ENCODE measurements at regions not wholly inside any gene's neighbourhood (a gene's known extent, or its start where the extent isn't known, plus 50 kb on each side); places are given as distances from the start of the nearest gene placed in this dataset.

DNA sequence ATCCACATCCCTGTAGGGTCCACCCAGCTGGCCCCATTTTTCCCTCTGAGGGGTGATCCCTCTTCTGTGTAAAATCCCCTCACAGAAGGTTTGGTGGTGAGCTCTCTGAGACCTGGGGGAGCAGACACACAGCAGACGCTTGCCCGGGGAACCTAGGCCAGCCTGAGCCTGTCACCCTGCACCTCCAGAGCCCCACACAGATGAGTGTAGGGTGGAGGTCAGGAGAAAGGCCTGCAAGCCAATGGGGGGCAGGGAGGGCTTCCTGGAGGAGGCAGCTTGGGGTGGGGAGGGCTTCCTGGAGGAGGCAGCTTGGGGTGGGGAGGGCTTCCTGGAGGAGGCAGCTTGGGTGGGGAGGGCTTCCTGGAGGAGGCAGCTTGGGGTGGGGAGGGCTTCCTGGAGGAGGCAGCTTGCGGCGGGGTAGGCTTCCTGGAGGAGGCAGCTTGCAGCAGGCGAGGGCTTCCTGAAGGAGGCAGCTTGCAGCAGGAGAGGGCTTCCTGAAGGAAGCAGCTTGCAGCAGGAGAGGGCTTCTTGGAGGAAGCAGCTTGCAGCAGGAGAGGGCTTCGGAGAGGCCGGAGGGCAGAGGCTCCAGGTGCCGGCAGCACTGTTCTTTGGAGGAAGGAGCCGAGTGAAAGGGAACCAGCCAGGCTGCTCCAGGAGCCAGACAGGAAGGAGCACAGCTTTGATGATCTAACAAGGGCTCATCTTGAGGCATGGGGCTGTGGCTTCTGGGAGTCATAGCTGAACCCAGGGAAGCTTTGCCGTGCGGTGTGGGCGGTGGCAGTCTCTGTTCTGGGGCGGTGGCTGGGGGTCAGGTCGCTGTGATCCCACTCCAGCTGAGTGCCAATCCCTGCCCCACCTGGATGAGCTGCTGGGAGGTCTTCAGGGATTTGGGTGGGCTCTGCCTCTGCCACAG, 83.7 kb upstream of the ZNF469 start:
- peak overlapping the region; percentile 31; the same call in 1 of the 2 replicates for H3K14ac ChIP-seq (ENCODE audit: insufficient read depth, low read length)
- H3K18ac ChIP-seq (ENCODE audit: insufficient read length, low read depth, low read length), result no peak overlapping the region
- no peak overlapping the region for H3K27ac ChIP-seq (ENCODE audit: insufficient read length, low read depth, low read length)
- no peak overlapping the region for H3K56ac ChIP-seq (ENCODE audit: insufficient read length, low read depth, low read length)
- no CpG with 5 or more reads among the region's 14 CpGs for WGBS (ENCODE audit: extremely low coverage, insufficient read length, low lambda C conversion rate)
- no peaks in the 10 kb centered on the region for H3K79me2 ChIP-seq (ENCODE audit: insufficient read depth, low read length)
- no peaks in the 10 kb centered on the region for H3K4me1 ChIP-seq (ENCODE audit: insufficient read depth, low read length)
- no peak overlapping the region for H2AK5ac ChIP-seq (ENCODE audit: insufficient read length, low read length)
- H4K8ac ChIP-seq (replicated peaks; ENCODE audit: insufficient read length, low read depth, low read length), result no peak overlapping the region
- H3K9ac ChIP-seq (ENCODE audit: extremely low read depth, insufficient read length, low read length), result no peak overlapping the region
- H2BK120ac ChIP-seq (ENCODE audit: low read depth, low read length, poor library complexity, severe bottlenecking), result no peak overlapping the region
- no peak overlapping the region for H4K91ac ChIP-seq (ENCODE audit: insufficient read length, low read depth, low read length)
- peaks cover 9% of the 10 kb centered on the region for H3K27me3 Mint-ChIP-seq (ENCODE audit: low read depth)
- no peaks in the 10 kb centered on the region for H3K4me1 Mint-ChIP-seq
- no peak for DNase-seq
- H3K27me3 ChIP-seq (ENCODE audit: insufficient read depth, low read length), result no peaks in the 10 kb centered on the region
- no peaks in the 10 kb centered on the region for H3K23me2 ChIP-seq (ENCODE audit: insufficient read length, low read depth, low read length, poor library complexity, severe bottlenecking)
- TF ChIP-seq, protein P1, sequence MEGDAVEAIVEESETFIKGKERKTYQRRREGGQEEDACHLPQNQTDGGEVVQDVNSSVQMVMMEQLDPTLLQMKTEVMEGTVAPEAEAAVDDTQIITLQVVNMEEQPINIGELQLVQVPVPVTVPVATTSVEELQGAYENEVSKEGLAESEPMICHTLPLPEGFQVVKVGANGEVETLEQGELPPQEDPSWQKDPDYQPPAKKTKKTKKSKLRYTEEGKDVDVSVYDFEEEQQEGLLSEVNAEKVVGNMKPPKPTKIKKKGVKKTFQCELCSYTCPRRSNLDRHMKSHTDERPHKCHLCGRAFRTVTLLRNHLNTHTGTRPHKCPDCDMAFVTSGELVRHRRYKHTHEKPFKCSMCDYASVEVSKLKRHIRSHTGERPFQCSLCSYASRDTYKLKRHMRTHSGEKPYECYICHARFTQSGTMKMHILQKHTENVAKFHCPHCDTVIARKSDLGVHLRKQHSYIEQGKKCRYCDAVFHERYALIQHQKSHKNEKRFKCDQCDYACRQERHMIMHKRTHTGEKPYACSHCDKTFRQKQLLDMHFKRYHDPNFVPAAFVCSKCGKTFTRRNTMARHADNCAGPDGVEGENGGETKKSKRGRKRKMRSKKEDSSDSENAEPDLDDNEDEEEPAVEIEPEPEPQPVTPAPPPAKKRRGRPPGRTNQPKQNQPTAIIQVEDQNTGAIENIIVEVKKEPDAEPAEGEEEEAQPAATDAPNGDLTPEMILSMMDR (conservative IDR thresholded peaks at IDR 0.05), result no peak
- no peak overlapping the region for H2BK15ac ChIP-seq (ENCODE audit: low read depth, low read length)
- no peak overlapping the region for H3T11ph ChIP-seq (ENCODE audit: low read length)
- H3K23ac ChIP-seq (ENCODE audit: insufficient read length, low read depth, low read length), result no peak overlapping the region
- H3K4ac ChIP-seq (ENCODE audit: low read depth, low read length), result no peak overlapping the region
- H2BK5ac ChIP-seq (ENCODE audit: insufficient read length, low read length), result no peak overlapping the region
- no peaks in the 10 kb centered on the region for H4K20me1 ChIP-seq (ENCODE audit: control insufficient read depth, insufficient read depth, insufficient read length)
- H3K36me3 Mint-ChIP-seq (ENCODE audit: insufficient read depth in 1 of 3, low read depth in 3 of 3), result peaks cover 0 to 2% (median 0%) of the 10 kb centered on the region in 3 experiments; a peak in 1 of 7 replicates
- no peaks in the 10 kb centered on the region for H3K79me1 ChIP-seq (ENCODE audit: insufficient read depth, low read depth, low read length, poor library complexity, severe bottlenecking)
- no peak overlapping the region for H4K5ac ChIP-seq (ENCODE audit: insufficient read length, low read depth, low read length)
- H3K4me3 Mint-ChIP-seq, result no peak overlapping the region
- no peaks in the 10 kb centered on the region for H3K9me3 ChIP-seq (ENCODE audit: control insufficient read depth, low read depth, low read length)
- H3K4me2 ChIP-seq (ENCODE audit: insufficient read depth, insufficient read length, low read length), result no peak overlapping the region
- no peak overlapping the region for H3K27ac Mint-ChIP-seq
- no peak overlapping the region for H2AFZ ChIP-seq (ENCODE audit: low read length)
- no peak overlapping the region for H2BK12ac ChIP-seq (ENCODE audit: insufficient read length, low read depth, low read length)
- no peak overlapping the region for H2BK20ac ChIP-seq (ENCODE audit: low read depth, low read length, poor library complexity, severe bottlenecking)
- H3K9me3 Mint-ChIP-seq, result peaks cover 0 to 8% of the 10 kb centered on the region in 2 experiments; a peak in 3 of 5 replicates

All from H9 (cell line).